GM23338 (cell line): ENCODE measurements at regions not wholly inside any gene's neighbourhood (a gene's known extent, or its start where the extent isn't known, plus 50 kb on each side); places are given as distances from the start of the nearest gene placed in this dataset.

ENCODE experiments used
- ATAC-seq: fragments of 200-7000 bp; cut with Tn5 transposase; 3 replicates; pipeline ENCODE4 v1.9.1; 2020
- DNase-seq: peaks from one replicate; pipeline ENCODE4 v3.0.0-alpha.2; 2015; ENCODE audit warnings: low spot score
- H2AFZ ChIP-seq: fragments of 200-600 bp; sonication (generic); 2 replicates; pipeline ENCODE4 v1.8.0; 2016; ENCODE audit warnings: antibody characterized with exemption, mild to moderate bottlenecking, moderate library complexity
- H3F3A ChIP-seq: fragments of 200-600 bp; sonication (generic); replicated peaks from 2 replicates; pipeline ENCODE4 v1.8.0; 2017; ENCODE audit warnings: antibody characterized with exemption, mixed run types, low read depth
- H3K27ac ChIP-seq: fragments of 200-600 bp; sonication (generic); 2 replicates; pipeline ENCODE4 v1.6.1; 2016; ENCODE audit warnings: low read depth
- H3K27me3 ChIP-seq: fragments of 200-600 bp; sonication (generic); 2 replicates; pipeline ENCODE4 v1.8.0; 2016; ENCODE audit warnings: mild to moderate bottlenecking, mixed run types, moderate library complexity; ENCODE audit not compliant: insufficient read depth
- H3K36me3 ChIP-seq: fragments of 200-600 bp; sonication (generic); 2 replicates; pipeline ENCODE4 v1.8.0; 2016; ENCODE audit warnings: mild to moderate bottlenecking; ENCODE audit not compliant: insufficient read depth
- H3K4me1 ChIP-seq: fragments of 200-600 bp; sonication (generic); 2 replicates; pipeline ENCODE4 v1.8.0; 2016; ENCODE audit warnings: mild to moderate bottlenecking, moderate library complexity; ENCODE audit not compliant: insufficient read depth
- H3K4me2 ChIP-seq: fragments of 200-600 bp; sonication (generic); 2 replicates; pipeline ENCODE4 v1.7.1; 2017; ENCODE audit warnings: mixed run types
- H3K4me3 ChIP-seq: fragments of 200-600 bp; sonication (generic); 2 replicates; pipeline ENCODE4 v1.6.1; 2016; ENCODE audit warnings: mixed run types
- H3K79me2 ChIP-seq: fragments of 200-600 bp; sonication (generic); replicated peaks from 2 replicates; pipeline ENCODE4 v1.8.0; 2017; ENCODE audit warnings: mild to moderate bottlenecking; ENCODE audit not compliant: insufficient read depth
- H3K9me2 ChIP-seq: fragments of 200-600 bp; sonication (generic); 2 replicates; pipeline ENCODE4 v1.8.0; 2017; ENCODE audit not compliant: insufficient read depth
- H4K20me1 ChIP-seq: fragments of 200-600 bp; sonication (generic); replicated peaks from 2 replicates; pipeline ENCODE4 v1.8.0; 2017; ENCODE audit warnings: mild to moderate bottlenecking; ENCODE audit not compliant: insufficient read depth
- H3K27ac Mint-ChIP-seq: 2 replicates; pipeline ENCODE4 v1.8.0; 2020; ENCODE audit warnings: inconsistent platforms, mild to moderate bottlenecking, moderate library complexity, mixed read lengths
- H3K27me3 Mint-ChIP-seq: 3 replicates; pipeline ENCODE4 v1.8.0; 2022; ENCODE audit warnings: low read depth, mild to moderate bottlenecking, moderate library complexity, mixed read lengths, inconsistent platforms; ENCODE audit not compliant: insufficient read depth, poor library complexity
- H3K36me3 Mint-ChIP-seq: 3 replicates; pipeline ENCODE4 v1.8.0; 2021; ENCODE audit warnings: low read depth, mild to moderate bottlenecking, inconsistent platforms, moderate library complexity, mixed read lengths
- H3K4me1 Mint-ChIP-seq: 3 replicates; pipeline ENCODE4 v1.8.0; 2020; ENCODE audit warnings: mild to moderate bottlenecking, inconsistent platforms, mixed read lengths
- H3K4me3 Mint-ChIP-seq: 3 replicates; pipeline ENCODE4 v1.8.0; 2021; ENCODE audit warnings: moderate library complexity, mild to moderate bottlenecking, inconsistent platforms, mixed read lengths
- H3K9me3 Mint-ChIP-seq: 3 replicates; pipeline ENCODE4 v1.8.0; 2020; ENCODE audit warnings: moderate library complexity, mild to moderate bottlenecking, inconsistent platforms, mixed read lengths
- NANOG ChIP-seq: IDR thresholded peaks from 2 replicates; pipeline ENCODE4 v1.6.1; 2016; ENCODE audit warnings: antibody characterized with exemption, borderline replicate concordance
- POLR2AphosphoS5 ChIP-seq: IDR thresholded peaks from 2 replicates; pipeline ENCODE4 v1.6.1; 2016; ENCODE audit warnings: antibody characterized with exemption, low read depth
- STAT1 ChIP-seq: IDR thresholded peaks from one replicate; pipeline ENCODE4 v1.6.1; 2016; ENCODE audit warnings: antibody characterized with exemption; ENCODE audit not compliant: unreplicated experiment
- ZNF114 ChIP-seq: fragments of 250-450 bp; sonication (Bioruptor Pico); IDR thresholded peaks from 2 replicates; pipeline ENCODE4 v1.5.0; 2020; ENCODE audit warnings: mild to moderate bottlenecking, moderate library complexity
- TF ChIP-seq, protein P1 (sequence below), 2 experiments: fragments of 200-600 bp in 1 of 2; sonication (generic) in 1 of 2; conservative IDR thresholded peaks; 2 replicates each; pipeline versions ENCODE4 v1.5.1 to v1.6.1; 2016 to 2017; ENCODE audit warnings: antibody characterized with exemption in 2 of 2, low read depth in 2 of 2, mild to moderate bottlenecking in 2 of 2, moderate library complexity in 1 of 2
- TF ChIP-seq, protein P2 (sequence below): IDR thresholded peaks from one replicate; pipeline ENCODE4 v1.6.1; 2018; ENCODE audit warnings: antibody characterized with exemption; ENCODE audit not compliant: unreplicated experiment

DNA sequence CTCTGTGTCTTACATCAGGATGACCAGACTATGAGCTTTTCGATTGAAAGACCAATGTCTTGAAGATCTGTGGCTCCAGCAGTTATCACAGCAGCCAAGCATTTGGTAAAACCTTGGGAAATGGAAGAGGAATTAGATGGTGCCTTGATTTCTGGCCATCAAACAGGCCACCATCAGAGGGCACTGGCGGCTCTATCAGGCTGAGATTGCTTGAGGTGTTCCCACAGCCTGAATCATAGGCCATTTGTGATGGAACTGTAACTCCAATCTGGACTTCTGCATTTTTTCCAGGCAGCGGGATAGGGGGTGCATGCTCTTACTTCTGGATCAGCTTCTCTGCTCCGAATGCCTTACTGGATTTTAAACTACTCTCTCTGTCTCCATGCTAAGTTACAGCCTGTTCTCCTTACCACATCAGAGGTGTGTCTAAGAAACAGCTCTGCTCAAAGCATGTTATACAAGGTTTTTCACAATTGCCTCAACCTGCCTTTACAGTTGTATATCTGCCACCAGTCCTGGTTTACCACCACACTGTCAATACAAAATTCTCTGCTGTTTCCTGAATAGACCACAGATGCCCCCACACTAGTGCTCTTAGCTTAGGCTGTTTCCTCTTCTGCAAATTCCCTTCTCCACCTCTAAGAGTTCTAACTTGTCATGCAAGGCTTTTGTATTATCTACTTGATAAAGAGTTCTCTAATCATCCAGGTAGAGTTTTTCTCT is 180.9 kb downstream of the PTGER3 start:
- DNase-seq (no peak), ATAC-seq (no peak)
- no peak overlapping the region for H3K4me3 ChIP-seq
- no peaks in the 10 kb centered on the region for H3K4me1 ChIP-seq
- Mint-ChIP-seq H3K4me3 (no peak overlapping the region), H3K27me3 (no peaks in the 10 kb centered on the region), H3K9me3 (no peaks in the 10 kb centered on the region), H3K4me1 (no peaks in the 10 kb centered on the region), H3K36me3 (no peaks in the 10 kb centered on the region; the same call in 2 of the 3 replicates), H3K27ac (peak overlapping the region; percentile 2; the same call in 1 of the 2 replicates)
- H4K20me1 ChIP-seq = no peaks in the 10 kb centered on the region
- no peaks in the 10 kb centered on the region for H3K79me2 ChIP-seq
- no peak overlapping the region for H3K4me2 ChIP-seq
- H3K36me3 ChIP-seq = no peaks in the 10 kb centered on the region
- H3F3A ChIP-seq = no peaks in the 10 kb centered on the region
- H3K27me3 ChIP-seq = no peaks in the 10 kb centered on the region
- TF ChIP-seq, protein P1, sequence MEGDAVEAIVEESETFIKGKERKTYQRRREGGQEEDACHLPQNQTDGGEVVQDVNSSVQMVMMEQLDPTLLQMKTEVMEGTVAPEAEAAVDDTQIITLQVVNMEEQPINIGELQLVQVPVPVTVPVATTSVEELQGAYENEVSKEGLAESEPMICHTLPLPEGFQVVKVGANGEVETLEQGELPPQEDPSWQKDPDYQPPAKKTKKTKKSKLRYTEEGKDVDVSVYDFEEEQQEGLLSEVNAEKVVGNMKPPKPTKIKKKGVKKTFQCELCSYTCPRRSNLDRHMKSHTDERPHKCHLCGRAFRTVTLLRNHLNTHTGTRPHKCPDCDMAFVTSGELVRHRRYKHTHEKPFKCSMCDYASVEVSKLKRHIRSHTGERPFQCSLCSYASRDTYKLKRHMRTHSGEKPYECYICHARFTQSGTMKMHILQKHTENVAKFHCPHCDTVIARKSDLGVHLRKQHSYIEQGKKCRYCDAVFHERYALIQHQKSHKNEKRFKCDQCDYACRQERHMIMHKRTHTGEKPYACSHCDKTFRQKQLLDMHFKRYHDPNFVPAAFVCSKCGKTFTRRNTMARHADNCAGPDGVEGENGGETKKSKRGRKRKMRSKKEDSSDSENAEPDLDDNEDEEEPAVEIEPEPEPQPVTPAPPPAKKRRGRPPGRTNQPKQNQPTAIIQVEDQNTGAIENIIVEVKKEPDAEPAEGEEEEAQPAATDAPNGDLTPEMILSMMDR (conservative IDR thresholded peaks at IDR 0.05; ENCODE audit: low read depth in 2 of 2) = peak; percentile 17 to 50
- no peak for TF ChIP-seq ZNF114
- H3K27ac ChIP-seq = no peak overlapping the region
- peaks cover 11% of the 10 kb centered on the region; the same call in 1 of the 2 replicates for H3K9me2 ChIP-seq
- no peak overlapping the region for H2AFZ ChIP-seq

DNA sequence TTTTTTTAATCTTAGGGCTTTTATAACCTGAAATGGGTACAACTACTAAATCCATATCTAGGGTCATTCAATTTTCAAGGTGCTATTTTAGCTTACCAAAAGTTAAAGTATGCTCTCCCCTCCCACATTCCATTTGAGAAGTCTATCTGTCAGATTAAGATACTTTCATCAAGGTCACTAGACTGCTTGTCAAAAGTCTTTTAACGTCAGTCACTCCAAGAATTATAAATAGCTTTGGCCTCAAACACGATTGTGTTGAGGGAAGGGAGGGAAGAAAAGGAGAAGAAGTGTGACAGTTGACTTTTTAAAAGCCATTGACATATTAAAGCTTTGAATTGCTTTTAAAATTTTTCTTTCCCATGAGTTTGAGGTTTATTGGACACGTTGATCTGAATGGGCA is 175.8 kb downstream of the PTGER3 start:
- H3K36me3 ChIP-seq = no peaks in the 10 kb centered on the region
- Mint-ChIP-seq H3K36me3 (no peaks in the 10 kb centered on the region; the same call in 2 of the 3 replicates), H3K27me3 (no peaks in the 10 kb centered on the region), H3K27ac (no peak overlapping the region), H3K4me1 (no peaks in the 10 kb centered on the region; the same call in 2 of the 3 replicates), H3K4me3 (no peak overlapping the region), H3K9me3 (no peaks in the 10 kb centered on the region)
- peaks cover 6% of the 10 kb centered on the region; the same call in 1 of the 2 replicates for H3K9me2 ChIP-seq
- no peak overlapping the region for H3K27ac ChIP-seq
- H3K27me3 ChIP-seq = no peaks in the 10 kb centered on the region
- no peaks in the 10 kb centered on the region for H3K4me1 ChIP-seq
- H3F3A ChIP-seq = no peaks in the 10 kb centered on the region
- no peak overlapping the region for H3K4me2 ChIP-seq
- no peaks in the 10 kb centered on the region for H3K79me2 ChIP-seq
- no peak overlapping the region for H3K4me3 ChIP-seq
- ATAC-seq (no peak), DNase-seq (no peak)
- no peak for TF ChIP-seq NANOG
- TF ChIP-seq, protein P2, sequence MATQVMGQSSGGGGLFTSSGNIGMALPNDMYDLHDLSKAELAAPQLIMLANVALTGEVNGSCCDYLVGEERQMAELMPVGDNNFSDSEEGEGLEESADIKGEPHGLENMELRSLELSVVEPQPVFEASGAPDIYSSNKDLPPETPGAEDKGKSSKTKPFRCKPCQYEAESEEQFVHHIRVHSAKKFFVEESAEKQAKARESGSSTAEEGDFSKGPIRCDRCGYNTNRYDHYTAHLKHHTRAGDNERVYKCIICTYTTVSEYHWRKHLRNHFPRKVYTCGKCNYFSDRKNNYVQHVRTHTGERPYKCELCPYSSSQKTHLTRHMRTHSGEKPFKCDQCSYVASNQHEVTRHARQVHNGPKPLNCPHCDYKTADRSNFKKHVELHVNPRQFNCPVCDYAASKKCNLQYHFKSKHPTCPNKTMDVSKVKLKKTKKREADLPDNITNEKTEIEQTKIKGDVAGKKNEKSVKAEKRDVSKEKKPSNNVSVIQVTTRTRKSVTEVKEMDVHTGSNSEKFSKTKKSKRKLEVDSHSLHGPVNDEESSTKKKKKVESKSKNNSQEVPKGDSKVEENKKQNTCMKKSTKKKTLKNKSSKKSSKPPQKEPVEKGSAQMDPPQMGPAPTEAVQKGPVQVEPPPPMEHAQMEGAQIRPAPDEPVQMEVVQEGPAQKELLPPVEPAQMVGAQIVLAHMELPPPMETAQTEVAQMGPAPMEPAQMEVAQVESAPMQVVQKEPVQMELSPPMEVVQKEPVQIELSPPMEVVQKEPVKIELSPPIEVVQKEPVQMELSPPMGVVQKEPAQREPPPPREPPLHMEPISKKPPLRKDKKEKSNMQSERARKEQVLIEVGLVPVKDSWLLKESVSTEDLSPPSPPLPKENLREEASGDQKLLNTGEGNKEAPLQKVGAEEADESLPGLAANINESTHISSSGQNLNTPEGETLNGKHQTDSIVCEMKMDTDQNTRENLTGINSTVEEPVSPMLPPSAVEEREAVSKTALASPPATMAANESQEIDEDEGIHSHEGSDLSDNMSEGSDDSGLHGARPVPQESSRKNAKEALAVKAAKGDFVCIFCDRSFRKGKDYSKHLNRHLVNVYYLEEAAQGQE = no peak
- no peak for TF ChIP-seq POLR2AphosphoS5
- TF ChIP-seq, protein P1 (conservative IDR thresholded peaks at IDR 0.05; ENCODE audit: low read depth in 2 of 2) = no peak
- no peak for TF ChIP-seq STAT1
- no peak overlapping the region for H2AFZ ChIP-seq
- no peaks in the 10 kb centered on the region for H4K20me1 ChIP-seq
